Left lung (tissue), 4 donors: ENCODE measurements at regions not wholly inside any gene's neighbourhood (a gene's known extent, or its start where the extent isn't known, plus 50 kb on each side); places are given as distances from the start of the nearest gene placed in this dataset.

Source experiments
- ATAC-seq: fragments of 200-7000 bp; cut with Tn5 transposase; one replicate; pipeline ENCODE4 v1.9.1; 2020; ENCODE audit warnings: moderate library complexity
- DNase-seq, 4 donors: peaks; one replicate each; pipeline ENCODE4 v3.0.0-alpha.2; 2013 to 2020
- H3K27ac ChIP-seq, 2 donors: fragments of 200-600 bp; sonication (generic) in 1 of 2; one replicate each; pipeline versions ENCODE4 v1.5.0 to v1.8.0; 2020 to 2021
- H3K27me3 ChIP-seq, 2 donors: fragments of 200-600 bp; sonication (generic) in 1 of 2; one replicate each; pipeline versions ENCODE4 v1.5.0 to v1.8.0; 2020 to 2021
- H3K36me3 ChIP-seq, 2 donors: fragments of 200-600 bp; sonication (generic) in 1 of 2; one replicate each; pipeline versions ENCODE4 v1.5.0 to v1.8.0; 2020 to 2021
- H3K4me1 ChIP-seq, 2 donors: fragments of 200-600 bp; one replicate each; pipeline ENCODE4 v1.8.0; 2021
- H3K4me3 ChIP-seq, 2 donors: fragments of 200-600 bp; sonication (generic) in 1 of 2; one replicate each; pipeline versions ENCODE4 v1.5.0 to v1.8.0; 2020 to 2021; ENCODE audit warnings: mild to moderate bottlenecking in 1 of 2
- H3K9me3 ChIP-seq, 2 donors: fragments of 200-600 bp; sonication (generic) in 1 of 2; one replicate each; pipeline versions ENCODE4 v1.5.0 to v1.8.0; 2020 to 2021
- CTCF ChIP-seq, 2 donors: fragments of 200-600 bp; sonication (generic) in 1 of 2; IDR thresholded peaks; one replicate each; pipeline versions ENCODE4 v1.5.0 to v1.8.0; 2021; ENCODE audit warnings: antibody characterized with exemption in 2 of 2
- intact Hi-C, 2 donors: fragments of 100-400 bp; cut with DNase I; formaldehyde crosslinking; loops; one replicate each; pipeline versions ENCODE4 v1.11.2 to v1.14.2; 2022
- donor health status: DM: no; HTN: yes; CAD: no.
- donor health status: DM: no; HTN: no; CAD: no.

DNA sequence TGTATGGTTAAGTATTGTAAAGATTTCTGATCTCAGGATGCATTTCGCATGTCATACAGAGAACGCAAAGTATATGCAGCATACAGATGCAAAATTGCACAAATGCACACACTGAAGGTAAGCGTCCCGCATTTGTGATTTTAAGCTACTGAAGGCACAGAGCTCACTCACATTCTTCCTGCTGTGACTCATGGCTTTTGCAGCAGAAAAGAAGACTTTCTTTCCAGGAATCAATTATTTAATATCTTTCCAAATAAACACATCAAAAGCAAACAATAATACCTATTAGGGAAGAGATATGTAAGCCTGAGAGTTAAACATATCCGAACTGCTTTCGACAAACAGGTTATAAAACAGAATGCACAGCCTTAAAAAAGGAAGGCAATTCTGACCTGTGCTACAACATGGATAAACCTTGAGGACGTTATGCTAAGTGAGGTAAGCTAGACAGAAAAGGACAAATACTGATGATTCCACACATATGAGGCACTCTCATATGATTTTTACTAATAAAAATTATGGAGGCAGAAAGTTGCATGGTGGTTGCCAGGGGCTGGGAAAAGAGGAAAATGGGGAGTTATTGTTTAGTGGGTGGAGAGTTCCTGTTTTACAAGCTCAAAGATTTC is 109.0 kb downstream of the TFAP2A start:
- no peaks in the 10 kb centered on the region for H3K4me1 ChIP-seq
- TF ChIP-seq CTCF (IDR thresholded peaks at IDR 0.05), result no peak
- no peaks in the 10 kb centered on the region for H3K27me3 ChIP-seq
- no peak for ATAC-seq
- no peaks in the 10 kb centered on the region for H3K36me3 ChIP-seq
- intact Hi-C loops, result no loop called here
- no peak overlapping the region for H3K4me3 ChIP-seq
- DNase-seq, result no peak
- no peaks in the 10 kb centered on the region for H3K9me3 ChIP-seq
- H3K27ac ChIP-seq, result no peak overlapping the region

GRCh38 chr6:10303608-10304506 is 111.0 kb downstream of the TFAP2A start:
- no peak for TF ChIP-seq CTCF (IDR thresholded peaks at IDR 0.05)
- Histone ChIP-seq H3K36me3 (no peaks in the 10 kb centered on the region), H3K4me3 (no peak overlapping the region), H3K4me1 (no peaks in the 10 kb centered on the region), H3K27ac (no peak overlapping the region), H3K9me3 (peaks cover 0 to 2% of the 10 kb centered on the region in 2 donors), H3K27me3 (no peaks in the 10 kb centered on the region)
- no peak for ATAC-seq
- DNase-seq, result no peak
- intact Hi-C loops, result no loop called here

- H3K9me3 ChIP-seq, result peaks cover 0 to 2% of the 10 kb centered on the region in 2 donors
- ATAC-seq (no peak), DNase-seq (no peak)
- no peak for TF ChIP-seq CTCF (IDR thresholded peaks at IDR 0.05)
- no peak overlapping the region for H3K27ac ChIP-seq
- no peaks in the 10 kb centered on the region for H3K27me3 ChIP-seq
- H3K4me3 ChIP-seq, result no peak overlapping the region
- intact Hi-C loops, result no loop called here
- no peaks in the 10 kb centered on the region for H3K36me3 ChIP-seq
- no peaks in the 10 kb centered on the region for H3K4me1 ChIP-seq
These were observed 112.2 kb downstream of the TFAP2A start for GRCh38 chr6:10302566-10303235.

DNA sequence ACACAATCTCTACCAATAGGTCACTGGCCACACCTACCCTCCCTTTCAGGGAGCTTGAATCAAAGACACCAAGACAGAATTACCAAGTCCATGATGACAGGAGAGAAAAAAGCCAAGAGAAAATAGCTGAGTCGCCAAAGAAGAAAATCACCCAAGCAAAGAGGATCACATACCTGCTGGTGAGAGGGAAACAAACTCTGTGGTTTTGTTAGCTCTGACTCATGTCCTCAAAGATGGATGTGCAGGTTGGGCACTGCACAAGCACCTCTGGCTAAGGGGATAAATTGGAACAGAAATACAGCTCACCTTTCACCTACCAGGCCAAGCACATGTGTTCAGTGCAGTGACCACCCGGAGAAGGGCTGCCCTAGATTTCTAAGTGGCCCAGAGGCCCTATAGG is 114.8 kb downstream of the TFAP2A start:
- H3K27ac ChIP-seq, result no peak overlapping the region
- intact Hi-C loops, result no loop called here
- no peak for DNase-seq
- H3K9me3 ChIP-seq, result peaks cover 0 to 2% of the 10 kb centered on the region in 2 donors
- no peaks in the 10 kb centered on the region for H3K4me1 ChIP-seq
- no peak for TF ChIP-seq CTCF (IDR thresholded peaks at IDR 0.05)
- H3K36me3 ChIP-seq, result no peaks in the 10 kb centered on the region
- no peak for ATAC-seq
- H3K4me3 ChIP-seq, result no peak overlapping the region
- no peaks in the 10 kb centered on the region for H3K27me3 ChIP-seq

GRCh38 chr6:10297832-10298231 is 117.0 kb downstream of the TFAP2A start:
- no peak overlapping the region for H3K27ac ChIP-seq

More at GRCh38 chr6:10297832-10298231, 117.0 kb downstream of the TFAP2A start:
- Histone ChIP-seq H3K4me1 (no peaks in the 10 kb centered on the region), H3K9me3 (peaks cover 0 to 2% of the 10 kb centered on the region in 2 donors), H3K4me3 (no peak overlapping the region), H3K27me3 (no peaks in the 10 kb centered on the region), H3K36me3 (no peaks in the 10 kb centered on the region)
- intact Hi-C loops, result no loop called here
- DNase-seq, result no peak
- no peak for TF ChIP-seq CTCF (IDR thresholded peaks at IDR 0.05)
- ATAC-seq, result no peak
